Breast epithelium (tissue), 3 donors: ENCODE measurements at regions not wholly inside any gene's neighbourhood (a gene's known extent, or its start where the extent isn't known, plus 50 kb on each side); places are given as distances from the start of the nearest gene placed in this dataset.
"Not testable (repeated sequence)": the region's sequence is repeated elsewhere in the genome, so short reads cannot be mapped to it uniquely, and the experiment has no call there.

Experiments
- CTCF ChIP-seq, 3 donors: fragments of 450-650 bp; IDR thresholded peaks; one replicate each; pipeline ENCODE4 v1.5.1; 2016 to 2017; ENCODE audit warnings: antibody characterized with exemption in 3 of 3, mild to moderate bottlenecking in 3 of 3, moderate library complexity in 3 of 3
- POLR2A ChIP-seq: fragments of 450-650 bp; IDR thresholded peaks from one replicate; pipeline ENCODE4 v1.6.1; 2016; ENCODE audit warnings: antibody characterized with exemption, mild to moderate bottlenecking, moderate library complexity
- POLR2AphosphoS5 ChIP-seq, 3 donors: sonication (generic); formaldehyde crosslinking; IDR thresholded peaks; one replicate each; pipeline ENCODE4 v1.6.1; 2017; ENCODE audit warnings: antibody characterized with exemption in 3 of 3

DNA sequence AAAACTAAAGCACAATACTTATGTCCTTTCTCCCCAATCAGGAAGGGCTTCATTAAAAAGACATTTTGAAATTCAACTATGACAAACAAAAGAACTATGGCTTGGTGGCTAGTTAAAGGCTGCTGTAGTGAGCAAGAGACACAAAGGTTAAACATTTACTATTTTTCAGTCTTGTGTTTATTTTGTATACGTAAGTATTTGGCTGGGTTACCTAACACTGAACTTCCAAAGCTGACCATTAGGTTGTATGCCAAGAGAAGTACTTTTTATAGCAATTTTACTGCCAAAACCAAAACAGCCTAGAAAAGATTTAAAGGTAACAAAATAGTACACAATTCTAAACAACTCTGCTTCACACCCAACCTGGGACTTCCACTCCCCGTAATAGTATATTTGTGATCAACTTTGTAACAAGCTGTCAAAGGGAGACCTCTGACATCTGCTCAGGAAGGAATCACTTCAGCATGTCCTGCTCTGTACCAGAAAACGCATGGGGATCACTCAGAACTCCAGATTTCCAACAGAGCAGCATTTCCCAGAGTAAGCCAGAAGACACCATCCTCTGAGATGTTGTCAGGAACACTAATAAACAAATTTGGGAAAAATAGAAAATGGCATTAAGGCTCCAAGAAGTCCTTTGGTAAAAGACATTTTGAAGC, 69.0 kb upstream of the ZSCAN2 start:
- TF ChIP-seq POLR2AphosphoS5 (IDR thresholded peaks at IDR 0.05); CTCF (IDR thresholded peaks at IDR 0.05); POLR2A: not testable (repeated sequence)
